Prostate gland (tissue), 2 donors: ENCODE measurements at regions not wholly inside any gene's neighbourhood (a gene's known extent, or its start where the extent isn't known, plus 50 kb on each side); places are given as distances from the start of the nearest gene placed in this dataset.

Experiments
- DNase-seq: peaks from one replicate; pipeline ENCODE4 v3.0.0-alpha.2; 2019; ENCODE audit warnings: low spot score
- H3K27ac ChIP-seq, 2 donors: fragments of 200-600 bp; sonication (generic); 2 replicates each; pipeline ENCODE4 v1.5.1; 2017 to 2019
- H3K27me3 ChIP-seq: fragments of 200-600 bp; sonication (generic); replicated peaks from 2 replicates; pipeline ENCODE4 v1.5.1; 2019; ENCODE audit not compliant: insufficient read depth
- H3K36me3 ChIP-seq, 2 donors: fragments of 200-600 bp; sonication (generic); 1 replicate in 1 of 2; 2 replicates in 1 of 2; pipeline versions ENCODE4 v1.5.1 to v1.8.1; 2017 to 2019
- H3K4me1 ChIP-seq: fragments of 200-600 bp; sonication (generic); replicated peaks from 2 replicates; pipeline ENCODE4 v1.5.1; 2019
- H3K4me3 ChIP-seq, 2 donors: fragments of 200-600 bp; sonication (generic); 2 replicates each; pipeline ENCODE4 v1.5.1; 2017 to 2019
- H3K9me3 ChIP-seq: fragments of 200-600 bp; sonication (generic); 2 replicates; pipeline ENCODE4 v1.5.1; 2017
- POLR2A ChIP-seq: fragments of 450-650 bp; IDR thresholded peaks from one replicate; pipeline ENCODE4 v1.6.1; 2016; ENCODE audit warnings: antibody characterized with exemption, mild to moderate bottlenecking
- POLR2AphosphoS5 ChIP-seq: sonication (generic); formaldehyde crosslinking; IDR thresholded peaks from one replicate; pipeline ENCODE4 v1.6.1; 2017; ENCODE audit warnings: antibody characterized with exemption
- WGBS: methylation state at CpG from one replicate; pipeline ENCODE4 v1.1.5; 2018; 5-methylcytosine and 5-hydroxymethylcytosine counted together
- intact Hi-C: fragments of 100-400 bp; cut with DNase I; formaldehyde crosslinking; loops from one replicate; pipeline ENCODE4 v1.14.2; 2022
- TF ChIP-seq, protein P1 (sequence below), 4 experiments: fragments of 200-600 bp in 2 of 4; fragments of 450-650 bp in 2 of 4; sonication (generic) in 2 of 4; IDR thresholded peaks; 1 replicate in 3 of 4; 2 replicates in 1 of 4; pipeline ENCODE4 v1.5.1; 2016 to 2019; ENCODE audit warnings: antibody characterized with exemption in 4 of 4, mild to moderate bottlenecking in 2 of 4, moderate library complexity in 2 of 4

DNA sequence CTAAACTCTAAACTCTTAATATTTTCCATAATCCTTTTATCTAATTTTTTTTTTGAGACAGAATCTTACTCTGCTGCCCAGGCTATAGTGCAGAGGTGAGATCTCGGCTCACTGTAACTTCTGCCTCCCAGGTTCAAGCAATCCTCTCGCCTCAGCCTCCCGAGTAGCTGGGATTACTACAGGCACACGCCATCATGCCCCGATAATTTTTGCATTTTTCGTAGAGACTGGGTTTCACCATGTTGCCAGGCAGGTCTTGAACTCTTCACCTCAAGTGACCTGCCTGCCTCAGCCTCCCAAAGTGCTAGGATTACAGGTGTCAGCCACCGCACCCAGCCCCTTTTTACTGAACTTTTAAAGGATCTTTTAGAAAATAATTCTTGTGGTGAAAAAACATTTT is 110.2 kb upstream of the PHF14 start:
- intact Hi-C loops = no loop called here
- no peak for DNase-seq

GRCh38 chr7:10874666-10875065 is 99.0 kb upstream of the PHF14 start:
- Histone ChIP-seq H3K9me3 (no peaks in the 10 kb centered on the region), H3K4me1 (no peaks in the 10 kb centered on the region), H3K27me3 (no peaks in the 10 kb centered on the region), H3K36me3 (no peaks in the 10 kb centered on the region), H3K27ac (no peak overlapping the region), H3K4me3 (no peak overlapping the region)
- WGBS = 70% methylated on average over 1 of the region's 1 CpG
- no peak for TF ChIP-seq POLR2AphosphoS5
- TF ChIP-seq, protein P1, sequence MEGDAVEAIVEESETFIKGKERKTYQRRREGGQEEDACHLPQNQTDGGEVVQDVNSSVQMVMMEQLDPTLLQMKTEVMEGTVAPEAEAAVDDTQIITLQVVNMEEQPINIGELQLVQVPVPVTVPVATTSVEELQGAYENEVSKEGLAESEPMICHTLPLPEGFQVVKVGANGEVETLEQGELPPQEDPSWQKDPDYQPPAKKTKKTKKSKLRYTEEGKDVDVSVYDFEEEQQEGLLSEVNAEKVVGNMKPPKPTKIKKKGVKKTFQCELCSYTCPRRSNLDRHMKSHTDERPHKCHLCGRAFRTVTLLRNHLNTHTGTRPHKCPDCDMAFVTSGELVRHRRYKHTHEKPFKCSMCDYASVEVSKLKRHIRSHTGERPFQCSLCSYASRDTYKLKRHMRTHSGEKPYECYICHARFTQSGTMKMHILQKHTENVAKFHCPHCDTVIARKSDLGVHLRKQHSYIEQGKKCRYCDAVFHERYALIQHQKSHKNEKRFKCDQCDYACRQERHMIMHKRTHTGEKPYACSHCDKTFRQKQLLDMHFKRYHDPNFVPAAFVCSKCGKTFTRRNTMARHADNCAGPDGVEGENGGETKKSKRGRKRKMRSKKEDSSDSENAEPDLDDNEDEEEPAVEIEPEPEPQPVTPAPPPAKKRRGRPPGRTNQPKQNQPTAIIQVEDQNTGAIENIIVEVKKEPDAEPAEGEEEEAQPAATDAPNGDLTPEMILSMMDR (IDR thresholded peaks at IDR 0.05) = no peak
- no peak for TF ChIP-seq POLR2A
- intact Hi-C loops = no loop called here
- DNase-seq = no peak

More for the DNA sequence above, 110.2 kb upstream of the PHF14 start:
- Histone ChIP-seq H3K9me3 (no peaks in the 10 kb centered on the region), H3K27ac (no peak overlapping the region), H3K27me3 (no peaks in the 10 kb centered on the region), H3K4me3 (no peak overlapping the region), H3K36me3 (no peaks in the 10 kb centered on the region), H3K4me1 (no peaks in the 10 kb centered on the region)
- WGBS = 94% methylated on average over 7 of the region's 7 CpGs
- no peak for TF ChIP-seq POLR2AphosphoS5

- Histone ChIP-seq H3K36me3 (no peaks in the 10 kb centered on the region), H3K9me3 (no peaks in the 10 kb centered on the region), H3K27ac (no peak overlapping the region), H3K27me3 (no peaks in the 10 kb centered on the region), H3K4me1 (no peaks in the 10 kb centered on the region), H3K4me3 (no peak overlapping the region)
- intact Hi-C loops = no loop called here
- peak; percentile 17 for DNase-seq
- WGBS = 84% methylated on average over 2 of the region's 2 CpGs
- TF ChIP-seq POLR2AphosphoS5 (peak; percentile 51), POLR2A (no peak)
These were observed 98.6 kb upstream of the PHF14 start for GRCh38 chr7:10875080-10875479.

DNA sequence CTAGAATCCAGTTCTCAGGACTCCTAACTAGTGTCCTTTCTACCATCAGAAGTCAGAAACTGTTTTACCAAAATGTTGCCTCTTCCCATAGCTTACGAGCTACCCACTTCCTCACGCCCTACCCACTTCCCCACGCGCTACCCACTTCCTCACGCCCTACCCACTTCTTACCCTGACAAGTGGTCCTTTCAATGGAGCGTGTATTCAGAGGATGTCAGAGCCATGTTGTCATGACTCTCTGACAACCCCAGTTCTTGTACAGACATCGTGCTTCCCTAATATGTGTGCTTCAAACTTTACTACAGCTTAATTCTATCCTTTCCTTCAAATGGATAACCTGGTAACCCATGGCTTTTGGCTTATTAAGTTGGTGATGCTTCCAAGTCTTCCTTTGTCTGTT is 84.8 kb upstream of the PHF14 start:
- Histone ChIP-seq H3K27ac (no peak overlapping the region), H3K4me1 (no peaks in the 10 kb centered on the region), H3K36me3 (no peaks in the 10 kb centered on the region), H3K27me3 (no peaks in the 10 kb centered on the region), H3K9me3 (no peaks in the 10 kb centered on the region), H3K4me3 (no peak overlapping the region)
- intact Hi-C loops = no loop called here
- TF ChIP-seq POLR2A (no peak), POLR2AphosphoS5 (no peak)
- TF ChIP-seq, protein P1 (IDR thresholded peaks at IDR 0.05) = no peak
- DNase-seq = no peak
- WGBS = 85% methylated on average over 7 of the region's 7 CpGs

- DNase-seq = peak; percentile 10
- H3K4me3 ChIP-seq = no peak overlapping the region
- H3K9me3 ChIP-seq = no peaks in the 10 kb centered on the region
- TF ChIP-seq, protein P1 (IDR thresholded peaks at IDR 0.05) = peak in 3 of 4 experiments; percentile 40 to 43 (median 42)
- no peak for TF ChIP-seq POLR2AphosphoS5
- intact Hi-C loops = no loop called here
- WGBS = 72% methylated on average over 10 of the region's 10 CpGs
- no peaks in the 10 kb centered on the region for H3K36me3 ChIP-seq
- H3K27ac ChIP-seq = no peak overlapping the region
- H3K27me3 ChIP-seq = no peaks in the 10 kb centered on the region
- no peaks in the 10 kb centered on the region for H3K4me1 ChIP-seq
These were observed 84.3 kb upstream of the PHF14 start for GRCh38 chr7:10889266-10889898.

DNA sequence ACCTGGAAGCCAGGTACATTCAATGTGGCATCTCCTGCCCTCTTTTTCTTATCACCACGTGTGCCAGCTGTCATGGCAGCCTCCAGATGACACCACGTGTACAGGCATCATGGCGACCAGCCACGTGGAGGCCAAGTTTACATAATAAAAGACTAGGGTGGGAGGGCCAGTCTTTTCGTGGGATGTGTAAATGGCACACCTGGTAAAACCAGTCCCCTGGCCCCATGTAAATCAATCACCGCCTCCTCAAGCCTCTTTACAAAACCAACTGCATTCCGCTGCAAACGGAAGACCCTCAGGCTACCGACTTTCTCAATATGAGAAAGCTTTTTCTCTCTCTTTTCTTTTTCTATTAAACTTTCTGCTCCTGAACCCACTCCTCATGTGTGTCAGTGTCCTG is 65.1 kb upstream of the PHF14 start:
- Histone ChIP-seq H3K27me3 (no peaks in the 10 kb centered on the region), H3K27ac (no peak overlapping the region), H3K36me3 (no peaks in the 10 kb centered on the region), H3K9me3 (no peaks in the 10 kb centered on the region), H3K4me1 (no peaks in the 10 kb centered on the region), H3K4me3 (no peak overlapping the region)
- intact Hi-C loops = no loop called here
- 27% methylated on average over 9 of the region's 9 CpGs for WGBS
- DNase-seq = no peak
- TF ChIP-seq, protein P1 (IDR thresholded peaks at IDR 0.05) = no peak
- no peak for TF ChIP-seq POLR2A
